CD4-positive, alpha-beta T cell (primary cell): ENCODE measurements at regions not wholly inside any gene's neighbourhood (a gene's known extent, or its start where the extent isn't known, plus 50 kb on each side); places are given as distances from the start of the nearest gene placed in this dataset.

Source experiments
- ATAC-seq: fragments of 200-7000 bp; cut with Tn5 transposase; one replicate; pipeline ENCODE4 v1.10.0; 2022; ENCODE audit warnings: mild to moderate bottlenecking; ENCODE audit not compliant: poor library complexity
- CTCF ChIA-PET: fragments of 350-600 bp; sonication (Branson Sonifier 250); formaldehyde crosslinking; loops from one replicate; lab custom pipeline; 2021; ENCODE audit warnings: antibody characterized with exemption, inconsistent platforms; lab: Charles Lee
- POLR2A ChIA-PET: fragments of 350-600 bp; sonication (Branson Sonifier 250); formaldehyde crosslinking; loops from one replicate; lab custom pipeline; 2021; ENCODE audit warnings: antibody characterized with exemption, inconsistent platforms; lab: Charles Lee
- DNase-seq, 14 experiments: peaks; one replicate each; pipeline ENCODE4 v3.0.0-alpha.2; 2013 to 2020; ENCODE audit warnings: mixed read lengths in 2 of 14
- H3K27ac ChIP-seq, 2 donors: one replicate each; pipeline versions ENCODE4 v1.5.1 to v1.7.0; 2013; ENCODE audit warnings: low read length in 2 of 2, low read depth in 1 of 2, mild to moderate bottlenecking in 1 of 2
- H3K27me3 ChIP-seq, 2 experiments: 1 replicate in 1 of 2; 2 replicates in 1 of 2; pipeline versions ENCODE4 v1.6.1 to v1.7.0; 2013; ENCODE audit warnings: low read length in 2 of 2, control low read depth in 1 of 2, mild to moderate bottlenecking in 1 of 2, moderate library complexity in 1 of 2; ENCODE audit not compliant: insufficient read depth in 2 of 2, control insufficient read depth in 1 of 2
- H3K36me3 ChIP-seq: one replicate; pipeline ENCODE4 v1.6.1; 2013; ENCODE audit warnings: low read length, control low read depth; ENCODE audit not compliant: insufficient read depth
- H3K4me1 ChIP-seq: one replicate; pipeline ENCODE4 v1.6.1; 2013; ENCODE audit warnings: low read length, control low read depth; ENCODE audit not compliant: insufficient read depth
- H3K4me3 ChIP-seq: one replicate; pipeline ENCODE4 v1.5.1; 2013; ENCODE audit warnings: mild to moderate bottlenecking, low read length, moderate library complexity
- H3K9me3 ChIP-seq, 2 experiments: 1 replicate in 1 of 2; 2 replicates in 1 of 2; pipeline versions ENCODE4 v1.6.1 to v1.7.0; 2013; ENCODE audit warnings: low read length in 2 of 2, mild to moderate bottlenecking in 2 of 2, control low read depth in 1 of 2, moderate library complexity in 1 of 2; ENCODE audit not compliant: control insufficient read depth in 1 of 2, insufficient read depth in 1 of 2
- H3K27ac Mint-ChIP-seq: one replicate; pipeline ENCODE4 v1.8.0; 2020; ENCODE audit warnings: mixed read lengths
- H3K27me3 Mint-ChIP-seq: one replicate; pipeline ENCODE4 v1.8.0; 2021; ENCODE audit warnings: mixed read lengths
- H3K36me3 Mint-ChIP-seq: one replicate; pipeline ENCODE4 v1.8.0; 2021; ENCODE audit warnings: low read depth, mixed read lengths
- H3K4me1 Mint-ChIP-seq: one replicate; pipeline ENCODE4 v1.8.0; 2021; ENCODE audit warnings: low read depth, mixed read lengths
- H3K4me3 Mint-ChIP-seq: one replicate; pipeline ENCODE4 v1.8.0; 2020; ENCODE audit warnings: mild to moderate bottlenecking, mixed read lengths
- H3K9me3 Mint-ChIP-seq: one replicate; pipeline ENCODE4 v1.8.0; 2020; ENCODE audit warnings: mixed read lengths
- intact Hi-C, 2 experiments: fragments of 100-400 bp; cut with DNase I in 1 of 2; cut with micrococcal nuclease in 1 of 2; formaldehyde crosslinking; loops; one replicate each; pipeline versions ENCODE4 v1.15.1 to v1.9.0; 2023 to 2025; cut with DNase I, micrococcal nuclease
- TF ChIP-seq, protein P1 (sequence below): fragments of 200-600 bp; IDR thresholded peaks from one replicate; pipeline ENCODE4 v1.8.0; 2022; ENCODE audit warnings: antibody characterized with exemption, mild to moderate bottlenecking

DNA sequence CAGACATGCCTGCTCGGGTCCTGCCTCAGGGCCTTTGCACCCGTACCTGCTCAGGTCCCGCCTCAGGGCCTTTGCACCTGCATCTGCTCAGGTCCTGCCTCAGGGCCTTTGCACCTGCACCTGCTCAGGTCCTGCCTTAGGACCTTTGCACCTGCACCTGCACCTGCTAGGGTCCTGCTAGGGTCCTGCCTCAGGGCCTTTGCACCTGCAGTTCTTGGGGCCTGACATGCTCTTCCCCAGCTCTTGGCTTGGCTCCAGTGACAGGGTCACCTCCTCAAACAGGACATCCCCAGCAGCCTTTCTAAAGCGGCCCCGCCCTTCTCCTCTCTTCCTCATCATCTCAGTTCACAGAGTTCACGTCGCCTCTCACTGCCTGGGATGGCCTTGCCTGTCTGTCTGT, 54.9 kb upstream of the NCOR2 start:
- CTCF ChIA-PET, result no interaction called here
- DNase-seq, result peak in 3 of 14 experiments; percentile 14 to 41 (median 32)
- Mint-ChIP-seq H3K4me3 (no peak overlapping the region), H3K36me3 (no peaks in the 10 kb centered on the region), H3K4me1 (no peaks in the 10 kb centered on the region), H3K9me3 (no peaks in the 10 kb centered on the region), H3K27me3 (no peaks in the 10 kb centered on the region), H3K27ac (no peak overlapping the region)
- TF ChIP-seq, protein P1, sequence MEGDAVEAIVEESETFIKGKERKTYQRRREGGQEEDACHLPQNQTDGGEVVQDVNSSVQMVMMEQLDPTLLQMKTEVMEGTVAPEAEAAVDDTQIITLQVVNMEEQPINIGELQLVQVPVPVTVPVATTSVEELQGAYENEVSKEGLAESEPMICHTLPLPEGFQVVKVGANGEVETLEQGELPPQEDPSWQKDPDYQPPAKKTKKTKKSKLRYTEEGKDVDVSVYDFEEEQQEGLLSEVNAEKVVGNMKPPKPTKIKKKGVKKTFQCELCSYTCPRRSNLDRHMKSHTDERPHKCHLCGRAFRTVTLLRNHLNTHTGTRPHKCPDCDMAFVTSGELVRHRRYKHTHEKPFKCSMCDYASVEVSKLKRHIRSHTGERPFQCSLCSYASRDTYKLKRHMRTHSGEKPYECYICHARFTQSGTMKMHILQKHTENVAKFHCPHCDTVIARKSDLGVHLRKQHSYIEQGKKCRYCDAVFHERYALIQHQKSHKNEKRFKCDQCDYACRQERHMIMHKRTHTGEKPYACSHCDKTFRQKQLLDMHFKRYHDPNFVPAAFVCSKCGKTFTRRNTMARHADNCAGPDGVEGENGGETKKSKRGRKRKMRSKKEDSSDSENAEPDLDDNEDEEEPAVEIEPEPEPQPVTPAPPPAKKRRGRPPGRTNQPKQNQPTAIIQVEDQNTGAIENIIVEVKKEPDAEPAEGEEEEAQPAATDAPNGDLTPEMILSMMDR, result no peak
- H3K27ac ChIP-seq, result no peak overlapping the region
- H3K9me3 ChIP-seq, result peaks cover 0 to 20% of the 10 kb centered on the region in 2 experiments
- no peak for ATAC-seq
- intact Hi-C loops, result no loop called here
- H3K4me3 ChIP-seq, result no peak overlapping the region
- no peaks in the 10 kb centered on the region for H3K36me3 ChIP-seq
- no peaks in the 10 kb centered on the region for H3K27me3 ChIP-seq
- POLR2A ChIA-PET, result no interaction called here
- no peaks in the 10 kb centered on the region for H3K4me1 ChIP-seq

DNA sequence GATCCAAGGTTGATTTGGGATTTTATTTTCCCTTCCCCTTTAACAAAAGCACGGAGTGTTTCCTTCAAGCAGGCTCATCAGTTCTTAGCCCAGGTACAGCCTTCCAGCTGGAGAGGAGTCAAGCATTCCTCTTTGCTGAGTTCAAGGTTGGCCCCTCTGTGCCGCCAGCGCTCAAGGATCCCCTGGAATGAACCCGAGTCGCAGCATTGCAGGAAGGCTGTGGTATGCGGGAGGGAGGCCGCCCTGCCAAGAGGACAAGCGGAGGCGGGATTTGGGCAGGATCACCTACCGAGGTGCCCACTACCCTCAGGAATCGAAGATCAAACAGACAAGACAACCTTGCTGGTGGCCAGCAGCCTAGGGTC, 53.9 kb upstream of the NCOR2 start:
- H3K36me3 Mint-ChIP-seq, result no peaks in the 10 kb centered on the region

DNA sequence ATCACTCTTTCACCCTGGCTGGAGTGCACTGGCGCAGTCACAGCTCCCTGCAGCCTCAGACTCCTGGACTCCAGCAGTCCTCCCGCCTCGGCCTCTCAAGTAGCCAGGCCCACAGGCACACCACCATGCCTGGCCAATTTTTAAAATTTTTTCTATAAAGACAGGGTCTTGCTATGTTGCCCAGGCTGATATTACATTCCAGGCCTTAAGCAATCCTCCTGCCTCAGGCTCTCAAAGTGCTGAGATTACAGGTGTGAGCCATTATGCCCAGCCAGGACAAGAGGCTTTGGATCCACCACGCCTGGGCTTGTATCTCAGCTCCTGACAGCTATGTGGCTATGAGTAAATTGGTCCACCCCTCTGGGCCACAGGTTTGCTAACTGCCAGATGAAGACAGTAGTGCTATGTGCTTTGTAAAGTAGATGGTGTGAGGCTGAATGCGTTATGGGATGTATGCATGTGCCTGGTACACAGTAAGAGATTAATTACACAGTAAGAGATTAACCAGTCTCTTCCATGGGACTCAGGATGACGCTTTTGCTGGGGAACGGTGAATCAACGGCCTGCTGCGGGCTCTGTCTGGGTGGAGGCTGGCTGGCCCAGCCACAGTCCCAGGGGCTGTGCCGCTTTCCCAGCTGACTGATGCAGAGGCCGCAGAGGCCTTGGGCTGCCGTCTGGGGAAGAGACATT, 53.3 kb upstream of the NCOR2 start:
- ATAC-seq (no peak), DNase-seq (no peak)
- no peaks in the 10 kb centered on the region for H3K36me3 ChIP-seq
- Mint-ChIP-seq H3K4me3 (no peak overlapping the region), H3K4me1 (no peaks in the 10 kb centered on the region), H3K27me3 (no peaks in the 10 kb centered on the region), H3K36me3 (no peaks in the 10 kb centered on the region), H3K27ac (no peak overlapping the region), H3K9me3 (no peaks in the 10 kb centered on the region)
- H3K9me3 ChIP-seq, result peaks cover 0 to 20% of the 10 kb centered on the region in 2 experiments
- intact Hi-C loops, result no loop called here
- POLR2A ChIA-PET, result no interaction called here
- H3K27me3 ChIP-seq, result no peaks in the 10 kb centered on the region
- peaks cover 2% of the 10 kb centered on the region for H3K4me1 ChIP-seq
- CTCF ChIA-PET, result no interaction called here
- H3K4me3 ChIP-seq, result no peak overlapping the region
- TF ChIP-seq, protein P1, result no peak
- no peak overlapping the region for H3K27ac ChIP-seq

More for the DNA sequence above, 53.9 kb upstream of the NCOR2 start:
- Histone ChIP-seq H3K36me3 (no peaks in the 10 kb centered on the region), H3K9me3 (peaks cover 0 to 20% of the 10 kb centered on the region in 2 experiments), H3K27me3 (no peaks in the 10 kb centered on the region), H3K27ac (no peak overlapping the region), H3K4me3 (no peak overlapping the region), H3K4me1 (peaks cover 2% of the 10 kb centered on the region)
- CTCF ChIA-PET, result no interaction called here
- H3K27me3 Mint-ChIP-seq, result no peaks in the 10 kb centered on the region
- H3K27ac Mint-ChIP-seq, result no peak overlapping the region
- H3K4me1 Mint-ChIP-seq, result no peaks in the 10 kb centered on the region
- intact Hi-C loops, result no loop called here
- ATAC-seq (no peak), DNase-seq (no peak)
- TF ChIP-seq, protein P1, result no peak
- H3K4me3 Mint-ChIP-seq, result no peak overlapping the region
- H3K9me3 Mint-ChIP-seq, result no peaks in the 10 kb centered on the region
- POLR2A ChIA-PET, result no interaction called here
